K562 (cell line): ENCODE measurements at regions not wholly inside any gene's neighbourhood (a gene's known extent, or its start where the extent isn't known, plus 50 kb on each side); places are given as distances from the start of the nearest gene placed in this dataset.

Source experiments
- ATAC-seq: fragments of 200-7000 bp; cut with Tn5 transposase; 3 replicates; pipeline ENCODE4 v1.9.1; 2020; ENCODE audit warnings: moderate library complexity
- BruUV-seq: library from RNA; stranded (reverse); fragments of 400-500 nt; replicated peaks from 2 replicates; lab custom pipeline; 2021; lab: Mats Ljungman, UMichigan
- CTCF ChIA-PET: fragments of 300-600 bp; formaldehyde crosslinking; extraction: SDS; loops from one replicate; lab custom pipeline; 2021; ENCODE audit warnings: low intra/inter-chr PET ratio; lab: Yijun Ruan, JAX
- POLR2A ChIA-PET: fragments of 300-600, 350-650 bp; sonication (Branson Sonifier 250); formaldehyde crosslinking; extraction: SDS; loops from one replicate; lab custom pipeline; 2021; ENCODE audit warnings: antibody characterized with exemption, inconsistent platforms; lab: Yijun Ruan, JAX
- DNase-seq, 4 experiments: peaks; one replicate each; pipeline versions ENCODE4 v3.0.0 to v3.0.0-alpha.2; 2011 to 2018; ENCODE audit warnings: low spot score in 3 of 4, mixed read lengths in 3 of 4; ENCODE audit errors: extremely low read depth in 1 of 4
- FAIRE-seq: peaks from 2 replicates; lab custom pipeline; 2011; peaks lifted over from hg19 to GRCh38; lab: Jason Lieb, UNC
- H2AFZ ChIP-seq: 2 replicates; pipeline ENCODE4 v1.6.0; 2011; ENCODE audit warnings: low read depth, low read length, control low read depth, inconsistent platforms
- H3K27ac ChIP-seq: fragments of 200-600 bp; 3 replicates; pipeline ENCODE4 v1.8.0; 2011; ENCODE audit warnings: low read depth, mild to moderate bottlenecking, control low read depth, inconsistent platforms, low read length, moderate library complexity, mixed read lengths; ENCODE audit errors: extremely low read depth
- H3K27me3 ChIP-seq, 2 experiments: fragments of 300-600 bp in 1 of 2; 2 replicates in 1 of 2; 3 replicates in 1 of 2; pipeline versions ENCODE4 v1.6.0 to v1.8.0; 2011; ENCODE audit warnings: inconsistent platforms in 2 of 2, low read length in 2 of 2, mild to moderate bottlenecking in 1 of 2, mixed read lengths in 1 of 2, moderate library complexity in 1 of 2; ENCODE audit not compliant: control insufficient read depth in 2 of 2, insufficient read depth in 2 of 2
- H3K36me3 ChIP-seq: fragments of 300-600 bp; 3 replicates; pipeline ENCODE4 v1.8.0; 2011; ENCODE audit warnings: mild to moderate bottlenecking, low read length, inconsistent platforms; ENCODE audit not compliant: control insufficient read depth, insufficient read depth
- H3K4me1 ChIP-seq, 2 experiments: fragments of 200-600 bp in 1 of 2; replicated peaks in 1 of 2; 2 replicates in 1 of 2; 3 replicates in 1 of 2; pipeline versions ENCODE4 v1.5.1 to v1.8.0; 2011; ENCODE audit warnings: inconsistent platforms in 2 of 2, low read length in 2 of 2, mild to moderate bottlenecking in 1 of 2, mixed read lengths in 1 of 2, moderate library complexity in 1 of 2; ENCODE audit not compliant: control insufficient read depth in 2 of 2, insufficient read depth in 2 of 2
- H3K4me2 ChIP-seq: 2 replicates; pipeline ENCODE4 v1.6.1; 2011; ENCODE audit warnings: low read length, control low read depth, inconsistent platforms, mixed read lengths; ENCODE audit not compliant: insufficient read depth
- H3K4me3 ChIP-seq: fragments of 200-600 bp; sonication (generic), shearing (Covaris generic); 2 replicates; pipeline ENCODE4 v1.5.1; 2016; ENCODE audit warnings: control low read depth, inconsistent platforms
- H3K79me2 ChIP-seq: fragments of 200-600 bp; 3 replicates; pipeline ENCODE4 v1.8.0; 2011; ENCODE audit warnings: low read length, inconsistent platforms; ENCODE audit not compliant: control insufficient read depth, insufficient read depth
- H3K9ac ChIP-seq, 2 experiments: 2 replicates each; pipeline versions ENCODE4 v1.6.0 to v1.6.1; 2011; ENCODE audit warnings: low read depth in 2 of 2, low read length in 2 of 2, control low read depth in 1 of 2, inconsistent platforms in 1 of 2, mild to moderate bottlenecking in 1 of 2, mixed read lengths in 1 of 2; ENCODE audit not compliant: insufficient read depth in 1 of 2
- H3K9me1 ChIP-seq: one replicate; pipeline ENCODE4 v1.6.0; 2011; ENCODE audit warnings: inconsistent platforms, mild to moderate bottlenecking, low read length, moderate library complexity; ENCODE audit not compliant: control insufficient read depth, insufficient read depth
- H3K9me3 ChIP-seq: replicated peaks from 2 replicates; pipeline ENCODE4 v1.5.1; 2011; ENCODE audit warnings: low read depth, low read length, inconsistent platforms; ENCODE audit not compliant: control insufficient read depth, insufficient read depth
- H4K20me1 ChIP-seq: replicated peaks from 2 replicates; pipeline ENCODE4 v1.6.1; 2011; ENCODE audit warnings: low read length, inconsistent platforms, mixed read lengths; ENCODE audit not compliant: control insufficient read depth, insufficient read depth
- BHLHE40 ChIP-seq: IDR thresholded peaks from 2 replicates; pipeline ENCODE4 v1.6.1; 2011; ENCODE audit warnings: low read length, improper control_type of control experiment
- CTBP1 ChIP-seq: fragments of 450-650 bp; IDR thresholded peaks from 2 replicates; pipeline ENCODE4 v1.6.1; 2016; ENCODE audit warnings: borderline replicate concordance
- DACH1 ChIP-seq: fragments of 450-650 bp; IDR thresholded peaks from 2 replicates; pipeline ENCODE4 v1.6.1; 2018; ENCODE audit not compliant: partially characterized antibody
- ETV5 ChIP-seq: sonication (generic); formaldehyde crosslinking; IDR thresholded peaks from 2 replicates; pipeline ENCODE4 v1.4.0; 2020; ENCODE audit warnings: low read depth, mild to moderate bottlenecking, missing genetic modification reagents
- FIP1L1 ChIP-seq: fragments of 200-400 bp; formaldehyde crosslinking; IDR thresholded peaks from 2 replicates; pipeline ENCODE4 v1.6.1; 2018; ENCODE audit warnings: mild to moderate bottlenecking, low read depth, low read length; ENCODE audit not compliant: poor library complexity, severe bottlenecking
- HDAC2 ChIP-seq: fragments of 450-650 bp; IDR thresholded peaks from 2 replicates; pipeline ENCODE4 v1.6.1; 2016; ENCODE audit warnings: mild to moderate bottlenecking
- HMG20B ChIP-seq: fragments of 250-450 bp; sonication (Bioruptor Pico); IDR thresholded peaks from 2 replicates; pipeline ENCODE4 v1.5.0; 2021; ENCODE audit warnings: mild to moderate bottlenecking
- JUNB ChIP-seq: fragments of 450-650 bp; formaldehyde crosslinking; conservative IDR thresholded peaks from 2 replicates; pipeline ENCODE4 v1.4.0; 2020; ENCODE audit warnings: mild to moderate bottlenecking
- KLF6 ChIP-seq: fragments of 250-450 bp; sonication (Bioruptor Pico); IDR thresholded peaks from 2 replicates; pipeline ENCODE4 v1.4.0; 2020; ENCODE audit warnings: mild to moderate bottlenecking, moderate library complexity, borderline replicate concordance
- MECOM ChIP-seq: fragments of 250-450 bp; sonication (Bioruptor Pico); IDR thresholded peaks from 2 replicates; pipeline ENCODE4 v1.8.0; 2022; ENCODE audit warnings: inconsistent platforms
- MEF2A ChIP-seq: IDR thresholded peaks from 2 replicates; pipeline ENCODE4 v1.6.1; 2011; ENCODE audit warnings: low read depth, mild to moderate bottlenecking, low read length, moderate library complexity; ENCODE audit not compliant: control insufficient read depth
- NR2C1 ChIP-seq, 2 experiments: fragments of 450-650 bp; IDR thresholded peaks; 2 replicates each; pipeline ENCODE4 v1.6.1; 2017; ENCODE audit warnings: mild to moderate bottlenecking in 2 of 2, antibody characterized with exemption in 1 of 2, inconsistent platforms in 1 of 2, missing compliant biosample characterization in 1 of 2, missing genetic modification characterization in 1 of 2
- TFE3 ChIP-seq: fragments of 450-650 bp; formaldehyde crosslinking; IDR thresholded peaks from 2 replicates; pipeline ENCODE4 v1.4.0; 2020; ENCODE audit warnings: mild to moderate bottlenecking, mixed read lengths
- TSC22D4 ChIP-seq: fragments of 450-650 bp; IDR thresholded peaks from 2 replicates; pipeline ENCODE4 v1.6.1; 2016; ENCODE audit warnings: missing genetic modification characterization, missing biosample characterization, control low read depth
- ZFX ChIP-seq: sonication (generic); formaldehyde crosslinking; IDR thresholded peaks from 2 replicates; pipeline ENCODE4 v1.8.0; 2022; ENCODE audit warnings: mild to moderate bottlenecking, missing genetic modification reagents, moderate library complexity
- ZNF232 ChIP-seq: sonication (generic); formaldehyde crosslinking; IDR thresholded peaks from 2 replicates; pipeline ENCODE4 v1.8.0; 2022; ENCODE audit warnings: mild to moderate bottlenecking, missing genetic modification reagents
- ZNF239 ChIP-seq: fragments of 250-450 bp; sonication (Bioruptor Pico); IDR thresholded peaks from 2 replicates; pipeline ENCODE4 v1.4.0; 2020; ENCODE audit warnings: mild to moderate bottlenecking
- ZNF586 ChIP-seq: fragments of 450-650 bp; formaldehyde crosslinking; conservative IDR thresholded peaks from 2 replicates; pipeline ENCODE4 v1.4.0; 2020; ENCODE audit warnings: mild to moderate bottlenecking, moderate library complexity
- WGBS: fragments of 100-300 bp; shearing (Covaris generic); methylation state at CpG from one replicate; pipeline ENCODE4 v1.1.6; 2016; ENCODE audit warnings: low coverage, mixed read lengths; ENCODE audit not compliant: insufficient coverage; ENCODE audit errors: missing lambda C conversion rate; 5-methylcytosine and 5-hydroxymethylcytosine counted together
- in situ Hi-C: fragments of 300-500 bp; cut with MboI; formaldehyde crosslinking; loops from 4 replicates; pipeline ENCODE4 v1.15.0; 2018; ENCODE audit warnings: inconsistent platforms, mixed read lengths
- intact Hi-C: fragments of 100-400 bp; cut with micrococcal nuclease; formaldehyde crosslinking; loops from 2 replicates; pipeline ENCODE4 v1.14.2; 2022
- TF ChIP-seq, protein P1 (sequence below): fragments of 250-450 bp; sonication (Bioruptor Pico); IDR thresholded peaks from 2 replicates; pipeline ENCODE4 v1.8.0; 2022; ENCODE audit warnings: moderate library complexity, mild to moderate bottlenecking, inconsistent platforms
- TF ChIP-seq, protein P2 (sequence below): sonication (generic); formaldehyde crosslinking; IDR thresholded peaks from 2 replicates; pipeline ENCODE4 v1.8.1; 2022; ENCODE audit warnings: missing genetic modification reagents

- WGBS, result 2% methylated on average over 4 of the region's 4 CpGs
- TF ChIP-seq HDAC2 (no peak), ZNF586 (CRISPR knock-in tag) (no peak), HMG20B (CRISPR knock-in tag) (no peak), ETV5 (CRISPR knock-in tag) (no peak), JUNB (CRISPR knock-in tag) (no peak), ZNF232 (CRISPR knock-in tag) (no peak), FIP1L1 (no peak), DACH1 (no peak), ZNF239 (CRISPR knock-in tag) (no peak), BHLHE40 (no peak), MECOM (no peak), ZFX (CRISPR knock-in tag) (no peak), NR2C1 (IDR thresholded peaks at IDR 0.05) (no peak), NR2C1 (tag; IDR thresholded peaks at IDR 0.05) (no peak), TFE3 (CRISPR knock-in tag) (no peak), KLF6 (CRISPR knock-in tag) (no peak), CTBP1 (no peak), MEF2A (no peak), TSC22D4 (no peak)
- TF ChIP-seq, protein P1, sequence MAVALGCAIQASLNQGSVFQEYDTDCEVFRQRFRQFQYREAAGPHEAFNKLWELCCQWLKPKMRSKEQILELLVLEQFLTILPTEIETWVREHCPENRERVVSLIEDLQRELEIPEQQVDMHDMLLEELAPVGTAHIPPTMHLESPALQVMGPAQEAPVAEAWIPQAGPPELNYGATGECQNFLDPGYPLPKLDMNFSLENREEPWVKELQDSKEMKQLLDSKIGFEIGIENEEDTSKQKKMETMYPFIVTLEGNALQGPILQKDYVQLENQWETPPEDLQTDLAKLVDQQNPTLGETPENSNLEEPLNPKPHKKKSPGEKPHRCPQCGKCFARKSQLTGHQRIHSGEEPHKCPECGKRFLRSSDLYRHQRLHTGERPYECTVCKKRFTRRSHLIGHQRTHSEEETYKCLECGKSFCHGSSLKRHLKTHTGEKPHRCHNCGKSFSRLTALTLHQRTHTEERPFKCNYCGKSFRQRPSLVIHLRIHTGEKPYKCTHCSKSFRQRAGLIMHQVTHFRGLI (CRISPR knock-in tag), result no peak
- TF ChIP-seq, protein P2, sequence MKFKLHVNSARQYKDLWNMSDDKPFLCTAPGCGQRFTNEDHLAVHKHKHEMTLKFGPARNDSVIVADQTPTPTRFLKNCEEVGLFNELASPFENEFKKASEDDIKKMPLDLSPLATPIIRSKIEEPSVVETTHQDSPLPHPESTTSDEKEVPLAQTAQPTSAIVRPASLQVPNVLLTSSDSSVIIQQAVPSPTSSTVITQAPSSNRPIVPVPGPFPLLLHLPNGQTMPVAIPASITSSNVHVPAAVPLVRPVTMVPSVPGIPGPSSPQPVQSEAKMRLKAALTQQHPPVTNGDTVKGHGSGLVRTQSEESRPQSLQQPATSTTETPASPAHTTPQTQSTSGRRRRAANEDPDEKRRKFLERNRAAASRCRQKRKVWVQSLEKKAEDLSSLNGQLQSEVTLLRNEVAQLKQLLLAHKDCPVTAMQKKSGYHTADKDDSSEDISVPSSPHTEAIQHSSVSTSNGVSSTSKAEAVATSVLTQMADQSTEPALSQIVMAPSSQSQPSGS (CRISPR knock-in tag), result no peak
- CTCF ChIA-PET, result no interaction called here
Observed at GRCh38 chr13:50645092-50645491, 198.4 kb downstream of the DLEU7 start.

More at GRCh38 chr13:50645092-50645491, 198.4 kb downstream of the DLEU7 start:
- no peaks in the 10 kb centered on the region for H3K79me2 ChIP-seq
- intact Hi-C loops, result no loop called here
- no peaks in the 10 kb centered on the region for H3K36me3 ChIP-seq
- no peaks in the 10 kb centered on the region for H3K4me1 ChIP-seq
- ATAC-seq, result no peak
- H2AFZ ChIP-seq, result no peak overlapping the region
- no peaks in the 10 kb centered on the region for H4K20me1 ChIP-seq
- no peak for DNase-seq
- H3K9me1 ChIP-seq, result no peaks in the 10 kb centered on the region
- H3K4me3 ChIP-seq, result no peak overlapping the region
- no peak overlapping the region for H3K27ac ChIP-seq
- no peak overlapping the region for H3K4me2 ChIP-seq
- in situ Hi-C loops, result no loop called here
- H3K27me3 ChIP-seq, result no peaks in the 10 kb centered on the region; a peak in 1 of 5 replicates
- no peak for FAIRE-seq
- BruUV-seq, result no TSS peak
- H3K9ac ChIP-seq, result no peak overlapping the region
- no peaks in the 10 kb centered on the region for H3K9me3 ChIP-seq
- POLR2A ChIA-PET, result no interaction called here
